T-helper 2 cell treated with Interferon-gamma antibody and Interleukin-4, amounts not matched to agents 5 μg/mL and 100 μg/mL, for 36 hours (primary cell): ENCODE measurements at regions not wholly inside any gene's neighbourhood (a gene's known extent, or its start where the extent isn't known, plus 50 kb on each side); places are given as distances from the start of the nearest gene placed in this dataset.
"Not testable (repeated sequence)": the region's sequence is repeated elsewhere in the genome, so short reads cannot be mapped to it uniquely, and the experiment has no call there.

Source experiments
- DNase-seq: peaks from one replicate; pipeline ENCODE4 v3.0.0; 2021; ENCODE audit warnings: low spot score
- H3K27ac Mint-ChIP-seq: one replicate; pipeline ENCODE4 v1.8.0; 2021; ENCODE audit warnings: mild to moderate bottlenecking, mixed read lengths
- H3K27me3 Mint-ChIP-seq: one replicate; pipeline ENCODE4 v1.8.0; 2021; ENCODE audit warnings: low read depth, mixed read lengths
- H3K36me3 Mint-ChIP-seq: one replicate; pipeline ENCODE4 v1.8.0; 2021; ENCODE audit warnings: low read depth, mixed read lengths
- H3K4me1 Mint-ChIP-seq: one replicate; pipeline ENCODE4 v1.8.0; 2021; ENCODE audit warnings: low read depth, mixed read lengths
- H3K4me3 Mint-ChIP-seq: one replicate; pipeline ENCODE4 v1.8.0; 2022; ENCODE audit warnings: mild to moderate bottlenecking, moderate library complexity, mixed read lengths
- H3K9me3 Mint-ChIP-seq: one replicate; pipeline ENCODE4 v1.8.0; 2021; ENCODE audit warnings: mixed read lengths

DNA sequence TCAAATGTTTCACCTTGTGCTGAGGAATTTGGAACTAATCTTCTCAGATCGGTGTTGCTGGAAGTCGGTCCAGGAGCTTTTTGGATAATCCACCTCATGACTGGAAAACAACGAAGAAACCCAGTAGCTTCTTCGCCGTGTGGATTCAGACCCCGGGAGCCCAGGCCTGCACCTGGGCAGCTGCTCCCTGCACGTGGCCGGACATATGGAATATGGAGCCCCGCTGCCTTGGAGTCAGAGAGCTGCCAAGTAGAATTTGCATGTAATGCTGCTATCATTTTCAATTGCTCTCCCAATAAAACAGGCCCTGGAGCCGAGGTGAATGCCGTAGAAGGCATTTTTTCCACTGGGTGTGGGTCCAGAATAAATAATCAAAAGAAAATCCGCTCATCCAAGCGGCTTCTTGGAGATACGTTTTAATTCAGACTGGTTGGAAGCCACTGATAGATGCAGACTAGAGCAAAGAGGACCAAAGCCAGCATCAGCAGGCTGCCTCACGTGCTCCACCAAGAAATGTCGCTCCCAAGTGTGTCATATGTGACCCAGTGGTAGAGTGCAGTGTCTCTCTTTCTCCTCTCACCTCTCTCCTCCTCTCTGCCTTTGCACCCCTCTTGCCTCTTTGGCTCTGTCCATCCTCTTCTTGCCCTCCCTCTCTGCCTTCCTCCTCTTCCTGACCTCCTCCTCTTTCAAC lies 115.3 kb downstream of the ZNF664 start:
- Mint-ChIP-seq H3K4me1 (no peaks in the 10 kb centered on the region), H3K36me3 (no peaks in the 10 kb centered on the region), H3K4me3 (no peak overlapping the region)

DNA sequence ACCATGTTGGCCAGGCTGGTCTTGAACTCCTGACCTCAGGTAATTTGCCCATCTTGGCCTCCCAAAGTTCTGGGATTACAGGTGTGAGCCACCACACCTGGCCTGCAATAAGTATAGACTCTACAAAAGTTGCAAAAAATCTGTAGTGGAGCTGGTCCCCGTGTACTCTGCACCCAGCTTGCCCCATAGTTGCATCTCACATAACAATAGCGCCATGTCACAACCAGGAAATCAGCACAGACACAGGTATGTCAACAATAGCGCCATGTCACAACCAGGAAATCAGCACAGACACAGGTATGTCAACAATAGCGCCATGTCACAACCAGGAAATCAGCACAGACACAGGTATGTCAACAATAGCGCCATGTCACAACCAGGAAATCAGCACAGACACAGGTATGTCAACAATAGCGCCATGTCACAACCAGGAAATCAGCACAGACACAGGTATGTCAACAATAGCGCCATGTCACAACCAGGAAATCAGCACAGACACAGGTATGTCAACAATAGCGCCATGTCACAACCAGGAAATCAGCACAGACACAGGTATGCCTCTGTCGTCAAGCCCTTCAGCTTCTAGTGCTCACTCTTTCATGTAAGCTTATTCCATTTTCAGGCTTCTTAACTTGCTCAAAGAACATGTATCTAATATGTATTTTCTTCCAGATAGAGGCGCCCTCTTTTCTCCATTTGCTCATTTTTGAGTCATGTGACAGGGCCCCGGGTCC lies 116.3 kb downstream of the ZNF664 start:
- not testable (repeated sequence) for H3K4me3 Mint-ChIP-seq, DNase-seq, H3K27me3 Mint-ChIP-seq, H3K9me3 Mint-ChIP-seq, H3K36me3 Mint-ChIP-seq, H3K27ac Mint-ChIP-seq, H3K4me1 Mint-ChIP-seq

More for the DNA sequence above, 115.3 kb downstream of the ZNF664 start:
- DNase-seq: no peak
- H3K9me3 Mint-ChIP-seq: no peaks in the 10 kb centered on the region
- H3K27me3 Mint-ChIP-seq: no peaks in the 10 kb centered on the region
- H3K27ac Mint-ChIP-seq: no peak overlapping the region

DNA sequence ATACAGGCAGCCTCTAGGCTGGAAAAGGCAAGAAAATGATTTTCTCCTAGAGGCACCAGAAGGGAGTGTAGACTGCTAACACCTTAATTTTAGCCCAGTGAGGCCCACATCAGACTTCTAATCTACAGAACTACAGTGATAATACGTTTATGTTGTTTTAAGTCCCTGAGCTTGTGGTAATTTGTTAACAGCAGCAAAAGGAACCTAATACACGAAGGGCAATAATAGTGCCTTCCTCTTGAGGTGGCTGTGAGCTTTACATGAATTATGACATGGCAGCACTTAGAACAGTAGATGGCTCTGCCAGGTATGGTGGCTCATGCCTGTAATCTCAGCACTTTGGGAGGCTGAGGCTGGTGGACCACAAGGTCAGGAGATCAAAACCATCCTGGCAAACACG lies 118.8 kb downstream of the ZNF664 start:
- no peak for DNase-seq
- Mint-ChIP-seq H3K9me3 (no peaks in the 10 kb centered on the region), H3K4me3 (no peak overlapping the region), H3K4me1 (no peaks in the 10 kb centered on the region), H3K27ac (no peak overlapping the region), H3K27me3 (no peaks in the 10 kb centered on the region), H3K36me3 (no peaks in the 10 kb centered on the region)

DNA sequence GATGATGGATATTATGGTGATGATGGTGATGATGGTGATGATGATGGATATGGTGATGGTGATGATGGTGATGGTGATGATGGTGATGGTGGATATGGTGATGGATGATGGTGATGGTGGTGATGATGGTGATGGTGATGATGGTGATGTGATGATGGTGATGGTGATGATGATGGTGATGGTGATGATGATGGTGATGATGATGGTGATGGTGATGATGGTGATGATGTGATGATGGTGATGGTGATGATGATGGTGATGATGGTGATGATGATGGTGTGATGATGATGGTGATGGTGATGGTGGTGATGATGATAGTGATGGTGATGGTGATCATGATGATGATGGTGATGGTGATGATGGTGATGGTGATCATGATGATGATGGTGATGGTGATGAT lies 119.5 kb downstream of the ZNF664 start:
- not testable (repeated sequence) for H3K4me1 Mint-ChIP-seq, H3K36me3 Mint-ChIP-seq, H3K27ac Mint-ChIP-seq, DNase-seq, H3K4me3 Mint-ChIP-seq, H3K27me3 Mint-ChIP-seq, H3K9me3 Mint-ChIP-seq

DNA sequence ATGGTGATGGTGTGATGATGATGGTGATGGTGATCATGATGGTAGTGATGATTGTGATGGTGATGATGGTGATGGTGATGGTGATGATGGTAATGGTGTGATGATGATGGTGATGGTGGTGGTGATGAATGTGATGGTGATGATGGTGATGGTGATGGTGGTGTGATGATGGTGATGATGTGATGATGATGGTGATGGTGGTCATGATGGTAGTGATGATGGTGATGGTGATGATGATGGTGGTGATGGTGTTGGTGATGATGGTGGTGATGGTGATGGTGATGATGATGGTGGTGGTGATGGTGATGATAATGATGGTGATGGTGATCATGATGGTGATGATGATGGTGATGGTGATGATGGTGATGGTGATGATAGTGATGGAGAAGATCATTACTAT lies 120.3 kb downstream of the ZNF664 start:
- no peak for DNase-seq
- no peaks in the 10 kb centered on the region for H3K27me3 Mint-ChIP-seq
- H3K36me3 Mint-ChIP-seq: no peaks in the 10 kb centered on the region

DNA sequence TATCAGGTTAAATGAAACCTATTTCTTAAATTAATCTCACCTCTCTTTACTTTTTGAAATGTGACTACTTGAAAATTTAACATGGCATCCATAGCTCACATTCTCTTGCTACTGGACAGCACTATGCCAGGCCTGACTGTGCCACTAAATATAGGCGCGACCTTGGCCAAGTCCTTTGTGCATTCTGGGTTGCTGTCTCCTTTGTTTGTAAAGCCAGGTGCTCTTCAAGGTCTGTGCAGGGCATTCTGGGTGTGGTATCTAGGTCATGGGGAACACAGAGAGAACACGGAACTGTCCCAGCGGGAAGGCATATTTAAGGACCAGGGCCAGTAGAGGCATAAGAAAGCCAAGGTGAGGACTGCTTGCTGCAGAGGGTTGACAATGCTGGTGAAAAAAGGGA lies 121.2 kb downstream of the ZNF664 start:
- no peaks in the 10 kb centered on the region for H3K36me3 Mint-ChIP-seq
- no peak overlapping the region for H3K4me3 Mint-ChIP-seq
- H3K9me3 Mint-ChIP-seq: no peaks in the 10 kb centered on the region
- no peak for DNase-seq
- no peaks in the 10 kb centered on the region for H3K27me3 Mint-ChIP-seq
- H3K27ac Mint-ChIP-seq: no peak overlapping the region
- no peaks in the 10 kb centered on the region for H3K4me1 Mint-ChIP-seq

More for the DNA sequence above, 120.3 kb downstream of the ZNF664 start:
- no peaks in the 10 kb centered on the region for H3K4me1 Mint-ChIP-seq
- no peak overlapping the region for H3K27ac Mint-ChIP-seq
- no peaks in the 10 kb centered on the region for H3K9me3 Mint-ChIP-seq
- H3K4me3 Mint-ChIP-seq: no peak overlapping the region

DNA sequence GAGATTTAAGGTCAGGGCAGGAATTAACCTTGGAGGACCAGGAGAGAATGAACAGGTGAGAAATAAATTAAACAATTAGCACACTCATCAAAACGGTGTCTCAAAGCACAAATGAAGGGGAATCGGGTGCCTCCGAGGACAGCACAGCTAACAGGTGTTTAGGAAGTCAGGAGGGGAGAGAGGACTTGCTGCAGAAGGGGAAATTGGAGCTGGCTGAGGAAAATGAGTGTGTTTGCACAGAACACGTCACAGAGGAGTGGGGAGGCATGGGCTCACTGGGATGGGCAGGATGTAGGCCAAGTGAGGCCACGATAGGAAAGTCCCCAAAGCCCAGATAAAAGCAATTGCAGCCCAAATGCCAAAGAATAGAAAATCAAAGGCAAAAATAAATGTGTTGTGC lies 121.7 kb downstream of the ZNF664 start:
- no peaks in the 10 kb centered on the region for H3K27me3 Mint-ChIP-seq

DNA sequence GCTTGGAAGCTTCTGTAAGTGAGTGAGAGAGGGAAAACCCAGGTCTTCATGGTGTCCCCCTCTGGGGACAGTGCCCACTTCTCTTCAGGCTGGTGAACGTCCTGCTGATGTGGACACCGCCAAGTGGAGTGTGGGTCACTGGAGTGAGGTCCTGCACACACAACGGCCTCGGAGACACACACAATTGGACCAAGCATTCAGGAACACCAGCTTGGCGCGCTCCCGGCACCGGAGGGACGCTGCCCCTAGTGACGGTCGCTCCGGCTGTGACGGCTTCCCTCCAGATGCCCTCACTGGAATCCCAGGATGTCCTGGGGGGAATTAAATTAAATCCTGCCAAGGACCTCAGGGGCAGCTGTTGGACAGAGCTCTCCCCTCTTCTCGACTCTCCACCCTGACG lies 123.1 kb downstream of the ZNF664 start:
- no peak for DNase-seq
- H3K27ac Mint-ChIP-seq: no peak overlapping the region
- H3K4me1 Mint-ChIP-seq: no peaks in the 10 kb centered on the region
- no peaks in the 10 kb centered on the region for H3K9me3 Mint-ChIP-seq
- H3K36me3 Mint-ChIP-seq: no peaks in the 10 kb centered on the region
- H3K4me3 Mint-ChIP-seq: no peak overlapping the region
- no peaks in the 10 kb centered on the region for H3K27me3 Mint-ChIP-seq

More for the DNA sequence above, 121.7 kb downstream of the ZNF664 start:
- Mint-ChIP-seq H3K4me1 (no peaks in the 10 kb centered on the region), H3K36me3 (no peaks in the 10 kb centered on the region), H3K9me3 (no peaks in the 10 kb centered on the region), H3K4me3 (no peak overlapping the region), H3K27ac (no peak overlapping the region)
- no peak for DNase-seq

DNA sequence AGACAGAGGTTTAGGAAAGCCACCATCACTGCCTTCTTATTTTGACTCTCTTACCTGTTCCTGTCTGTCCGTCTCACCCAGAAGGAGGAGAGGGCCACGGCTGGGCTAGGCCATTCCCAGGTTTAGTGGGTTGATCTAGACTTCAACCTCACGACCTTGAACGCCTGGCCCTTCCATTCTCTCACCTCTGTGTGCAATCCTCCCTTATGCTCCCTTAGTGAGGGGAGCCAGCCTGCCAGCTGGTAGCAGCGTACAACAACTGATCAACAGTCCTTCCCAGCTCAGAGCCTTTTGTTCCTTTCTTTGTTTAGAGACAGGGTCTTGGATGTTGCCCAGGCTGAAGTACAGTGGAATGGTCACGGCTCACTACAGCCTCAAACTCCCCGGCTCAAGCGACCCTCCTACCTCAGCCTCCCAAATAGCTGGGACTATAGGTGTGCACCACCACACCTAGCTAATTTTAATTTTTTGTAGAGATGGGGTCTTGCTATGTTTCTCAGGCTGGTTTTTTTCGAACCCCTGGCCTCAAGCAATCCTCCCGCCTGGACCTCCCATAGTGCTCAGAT lies 123.9 kb downstream of the ZNF664 start:
- H3K27me3 Mint-ChIP-seq: no peaks in the 10 kb centered on the region
- H3K4me3 Mint-ChIP-seq: no peak overlapping the region
- no peak for DNase-seq
- H3K9me3 Mint-ChIP-seq: no peaks in the 10 kb centered on the region
- no peaks in the 10 kb centered on the region for H3K36me3 Mint-ChIP-seq
- H3K27ac Mint-ChIP-seq: no peak overlapping the region
- no peaks in the 10 kb centered on the region for H3K4me1 Mint-ChIP-seq

DNA sequence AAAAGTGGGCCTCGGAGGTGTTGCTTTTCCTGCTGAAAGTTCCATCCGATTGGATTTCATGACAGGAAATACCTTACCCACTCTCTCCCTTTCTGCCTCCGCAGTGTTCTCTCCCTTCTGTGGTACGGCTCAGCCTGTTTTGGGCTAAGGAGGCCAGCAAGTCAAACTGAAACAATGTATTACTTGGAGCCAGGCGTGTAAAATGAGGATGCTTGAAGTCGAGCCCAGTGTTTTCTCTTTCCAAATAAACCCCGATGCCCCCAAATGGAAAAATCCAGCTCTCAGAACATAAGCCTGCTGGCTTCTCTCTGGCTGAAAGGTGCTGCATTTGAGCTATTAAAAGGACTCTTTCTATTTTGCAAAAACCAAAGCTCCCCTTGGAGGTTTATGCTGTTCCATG lies 124.7 kb downstream of the ZNF664 start:
- Mint-ChIP-seq H3K36me3 (no peaks in the 10 kb centered on the region), H3K4me3 (no peak overlapping the region)
- DNase-seq: no peak

DNA sequence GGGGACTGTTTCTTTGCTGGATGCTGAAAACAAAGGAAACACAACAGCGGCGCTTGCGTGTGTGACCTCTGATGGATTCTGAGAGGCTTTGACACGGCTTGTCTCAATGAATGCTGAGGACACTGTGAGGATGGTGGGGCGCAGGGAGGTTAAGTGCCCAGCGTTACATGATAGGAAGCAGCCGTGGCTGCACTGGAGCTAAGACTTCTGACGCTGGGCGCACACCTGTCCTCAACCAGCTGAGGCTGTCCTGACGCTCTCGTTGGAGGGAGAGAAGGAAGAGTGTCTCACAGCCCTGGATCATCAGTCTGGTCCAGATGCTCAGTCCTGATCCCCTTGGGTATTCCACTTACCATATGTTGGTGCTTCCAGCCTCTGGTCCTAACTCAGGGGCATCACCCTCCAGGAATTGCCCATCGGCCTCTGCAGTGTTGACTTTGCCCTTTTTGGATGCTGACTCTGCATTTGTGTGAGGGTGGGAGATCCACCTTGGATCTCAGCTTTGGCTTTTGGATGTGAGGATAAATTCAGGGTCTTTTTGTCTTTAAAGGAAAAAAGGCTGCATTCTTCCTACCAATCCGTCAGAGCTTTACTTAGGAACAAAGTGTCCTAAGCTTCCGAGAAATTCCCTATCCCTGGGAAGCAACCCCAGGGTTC lies 125.2 kb downstream of the ZNF664 start:
- no peak for DNase-seq
- Mint-ChIP-seq H3K27ac (no peak overlapping the region), H3K4me1 (no peaks in the 10 kb centered on the region), H3K27me3 (no peaks in the 10 kb centered on the region), H3K9me3 (no peaks in the 10 kb centered on the region), H3K36me3 (no peaks in the 10 kb centered on the region), H3K4me3 (no peak overlapping the region)

More for the DNA sequence above, 124.7 kb downstream of the ZNF664 start:
- Mint-ChIP-seq H3K27me3 (no peaks in the 10 kb centered on the region), H3K9me3 (no peaks in the 10 kb centered on the region), H3K4me1 (no peaks in the 10 kb centered on the region), H3K27ac (no peak overlapping the region)

DNA sequence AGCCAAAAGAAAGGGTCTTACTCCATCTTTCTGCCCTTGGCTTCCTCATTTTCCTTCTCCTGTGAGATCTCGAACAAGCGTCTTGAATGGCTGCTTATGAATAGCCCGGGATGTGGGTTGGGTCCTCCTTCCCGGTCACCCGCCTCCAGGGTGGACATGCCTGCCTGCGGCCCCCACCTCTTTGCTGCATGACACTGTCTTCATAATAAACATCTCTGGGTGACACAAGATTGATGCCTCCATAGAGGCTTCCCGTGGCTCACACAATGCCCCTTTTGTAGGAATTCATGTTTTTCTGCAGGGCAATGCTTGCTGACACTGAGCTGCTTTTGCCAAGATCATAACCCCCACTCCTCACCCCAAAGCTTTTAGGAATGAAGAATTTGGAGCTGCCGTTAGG lies 125.9 kb downstream of the ZNF664 start:
- Mint-ChIP-seq H3K4me3 (no peak overlapping the region), H3K27ac (no peak overlapping the region), H3K36me3 (no peaks in the 10 kb centered on the region), H3K27me3 (no peaks in the 10 kb centered on the region), H3K9me3 (no peaks in the 10 kb centered on the region), H3K4me1 (no peaks in the 10 kb centered on the region)
- DNase-seq: no peak

DNA sequence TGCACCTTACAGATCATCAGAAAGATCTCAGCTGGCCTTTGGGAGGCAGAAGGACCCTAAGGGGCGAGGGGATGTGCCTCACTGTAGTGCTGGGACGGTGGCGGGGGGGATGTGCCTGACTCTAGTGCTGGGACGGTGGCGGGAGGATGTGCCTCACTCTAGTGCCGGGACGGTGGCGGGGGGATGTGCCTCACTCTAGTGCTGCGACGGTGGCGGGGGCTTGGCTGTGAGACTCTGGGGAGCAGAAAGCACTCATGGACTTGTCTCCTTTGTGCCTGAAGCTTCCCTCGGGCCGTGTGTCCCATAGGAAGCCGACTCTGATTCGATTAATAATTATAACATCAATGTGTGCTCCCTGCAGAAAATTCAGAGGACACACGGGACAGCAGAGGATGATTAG lies 126.6 kb downstream of the ZNF664 start:
- no peaks in the 10 kb centered on the region for H3K27me3 Mint-ChIP-seq
- no peaks in the 10 kb centered on the region for H3K36me3 Mint-ChIP-seq
- no peak overlapping the region for H3K27ac Mint-ChIP-seq
- H3K4me1 Mint-ChIP-seq: no peaks in the 10 kb centered on the region
- no peak overlapping the region for H3K4me3 Mint-ChIP-seq
- no peak for DNase-seq
- H3K9me3 Mint-ChIP-seq: no peaks in the 10 kb centered on the region

DNA sequence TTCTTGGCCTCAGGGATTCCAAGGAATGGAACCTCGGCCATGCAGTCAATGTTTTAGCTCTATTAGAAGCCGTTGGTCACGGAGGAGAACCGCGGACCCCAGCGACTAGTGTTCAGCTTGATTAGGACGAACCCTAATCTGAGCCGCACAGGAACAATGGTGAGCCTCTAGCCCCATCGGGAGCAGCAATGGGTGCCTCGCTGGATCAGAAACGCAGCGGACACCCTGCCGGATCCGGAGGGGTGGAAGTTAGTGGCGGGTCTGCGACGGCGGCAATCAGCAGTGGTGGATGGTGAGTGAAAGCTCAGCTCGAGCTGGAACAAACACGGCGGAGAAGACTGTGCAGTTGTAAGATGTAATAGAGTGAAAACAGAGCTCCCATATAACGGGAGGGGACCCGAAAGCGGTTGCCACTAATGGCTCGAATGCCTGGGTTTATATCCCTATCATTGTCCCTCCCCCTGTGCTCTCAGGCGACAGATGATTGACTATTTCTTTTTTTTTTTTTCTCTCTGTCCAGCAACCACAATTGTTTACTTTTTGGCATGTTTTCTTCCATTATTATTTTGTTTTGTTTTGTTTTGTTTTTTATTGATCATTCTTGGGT lies 127.7 kb downstream of the ZNF664 start:
- no peaks in the 10 kb centered on the region for H3K9me3 Mint-ChIP-seq
- no peaks in the 10 kb centered on the region for H3K36me3 Mint-ChIP-seq
- no peak for DNase-seq
- H3K4me3 Mint-ChIP-seq: no peak overlapping the region
- no peaks in the 10 kb centered on the region for H3K27me3 Mint-ChIP-seq
- H3K4me1 Mint-ChIP-seq: no peaks in the 10 kb centered on the region
- H3K27ac Mint-ChIP-seq: no peak overlapping the region
